HFFc6 (cell line): ENCODE measurements at regions not wholly inside any gene's neighbourhood (a gene's known extent, or its start where the extent isn't known, plus 50 kb on each side); places are given as distances from the start of the nearest gene placed in this dataset.

Source experiments
- DNase-seq: peaks from one replicate; pipeline ENCODE4 v3.0.0-alpha.2; 2018
- H3K27ac Mint-ChIP-seq: 2 replicates; pipeline ENCODE4 v1.8.0; 2020; ENCODE audit warnings: mild to moderate bottlenecking, mixed read lengths
- H3K27me3 Mint-ChIP-seq: 2 replicates; pipeline ENCODE4 v1.8.0; 2021; ENCODE audit warnings: mild to moderate bottlenecking, moderate library complexity, mixed read lengths; ENCODE audit not compliant: insufficient read depth
- H3K36me3 Mint-ChIP-seq: 2 replicates; pipeline ENCODE4 v1.8.0; 2021; ENCODE audit warnings: low read depth, mixed read lengths
- H3K4me1 Mint-ChIP-seq: 2 replicates; pipeline ENCODE4 v1.8.0; 2020; ENCODE audit warnings: low read depth, mixed read lengths
- H3K4me3 Mint-ChIP-seq: 2 replicates; pipeline ENCODE4 v1.8.0; 2020; ENCODE audit warnings: mild to moderate bottlenecking, moderate library complexity, mixed read lengths
- H3K9me3 Mint-ChIP-seq: 2 replicates; pipeline ENCODE4 v1.8.0; 2020; ENCODE audit warnings: mild to moderate bottlenecking, mixed read lengths
- CTCF ChIP-seq: fragments of 200-600 bp; sonication (generic); IDR thresholded peaks from 2 replicates; pipeline ENCODE4 v1.5.0; 2021; ENCODE audit warnings: antibody characterized with exemption, mild to moderate bottlenecking

DNA sequence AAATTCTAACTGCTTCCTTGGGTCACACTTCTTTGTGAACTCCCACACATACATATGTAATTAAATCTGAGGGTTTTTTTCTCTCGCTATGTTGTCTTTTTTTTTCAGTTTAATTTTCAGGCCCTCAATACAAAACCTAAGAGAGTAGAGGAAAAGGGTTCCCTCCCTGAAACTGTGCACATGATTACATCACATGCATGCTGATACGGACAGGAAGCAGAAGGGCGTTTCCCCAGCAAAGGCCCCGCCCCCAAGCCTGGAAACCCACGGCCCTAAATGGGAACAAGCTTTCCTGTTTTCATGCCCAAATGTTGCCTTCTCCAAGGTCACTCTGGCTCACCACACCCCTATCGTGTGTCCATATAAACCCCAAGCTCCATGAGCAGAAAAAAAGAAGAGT is 115.4 kb downstream of the TEX36 start:
- Mint-ChIP-seq H3K9me3 (no peaks in the 10 kb centered on the region), H3K4me1 (no peaks in the 10 kb centered on the region), H3K4me3 (no peak overlapping the region), H3K27me3 (peaks cover 3% of the 10 kb centered on the region; the same call in 1 of the 2 replicates), H3K36me3 (no peaks in the 10 kb centered on the region), H3K27ac (no peak overlapping the region)
- no peak for DNase-seq
- no peak for TF ChIP-seq CTCF

DNA sequence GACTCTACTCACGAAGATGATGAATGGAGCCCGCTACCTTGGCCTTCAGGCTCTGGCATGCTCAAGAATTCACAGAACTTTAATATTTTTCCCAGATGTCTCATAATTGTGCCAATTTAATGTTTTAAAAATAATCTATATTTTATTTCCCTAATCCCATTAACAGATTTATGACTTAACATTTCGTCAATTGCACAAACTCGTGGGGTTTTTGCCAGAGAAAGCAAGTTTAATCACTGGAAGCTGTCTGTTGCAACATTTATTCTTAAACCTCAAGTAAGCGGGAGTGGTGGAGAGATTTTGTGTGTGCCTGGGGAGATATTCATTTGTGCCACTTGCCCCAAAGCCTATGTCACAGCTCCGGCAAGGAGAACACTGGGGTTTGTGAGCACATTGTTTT is 117.9 kb downstream of the TEX36 start:
- no peak overlapping the region for H3K4me3 Mint-ChIP-seq
- H3K9me3 Mint-ChIP-seq = no peaks in the 10 kb centered on the region
- H3K4me1 Mint-ChIP-seq = no peaks in the 10 kb centered on the region
- TF ChIP-seq CTCF = no peak
- no peaks in the 10 kb centered on the region for H3K36me3 Mint-ChIP-seq
- H3K27me3 Mint-ChIP-seq = peaks cover 3% of the 10 kb centered on the region; the same call in 1 of the 2 replicates
- DNase-seq = no peak
- no peak overlapping the region for H3K27ac Mint-ChIP-seq

DNA sequence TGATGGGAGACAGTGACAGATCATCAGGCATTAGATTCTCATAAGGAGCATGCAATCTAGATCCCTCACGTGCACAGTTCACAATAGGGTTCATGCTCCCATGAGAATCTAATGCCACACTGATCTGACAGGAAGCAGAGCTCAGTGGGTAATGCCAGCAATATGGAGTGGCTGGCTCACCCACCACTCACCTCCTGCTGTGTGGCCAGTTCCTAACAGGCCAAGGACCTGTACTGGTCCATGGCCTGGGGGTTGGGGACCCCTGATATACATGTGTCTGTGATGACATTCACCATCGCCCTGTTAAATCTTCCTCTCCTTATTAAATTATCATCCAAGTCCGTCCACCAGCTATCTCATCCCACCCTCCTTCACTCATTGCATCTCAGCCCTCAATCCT is 118.4 kb downstream of the TEX36 start:
- peaks cover 3% of the 10 kb centered on the region; the same call in 1 of the 2 replicates for H3K27me3 Mint-ChIP-seq
- H3K36me3 Mint-ChIP-seq = no peaks in the 10 kb centered on the region
- no peaks in the 10 kb centered on the region for H3K4me1 Mint-ChIP-seq
- no peak for DNase-seq
- no peak for TF ChIP-seq CTCF
- no peaks in the 10 kb centered on the region for H3K9me3 Mint-ChIP-seq
- no peak overlapping the region for H3K27ac Mint-ChIP-seq
- H3K4me3 Mint-ChIP-seq = no peak overlapping the region

- DNase-seq = no peak
- TF ChIP-seq CTCF = no peak; the same call in 1 of the 2 replicates
- Mint-ChIP-seq H3K9me3 (no peaks in the 10 kb centered on the region), H3K27me3 (peaks cover 3% of the 10 kb centered on the region), H3K4me3 (no peak overlapping the region), H3K27ac (no peak overlapping the region), H3K36me3 (no peaks in the 10 kb centered on the region), H3K4me1 (no peaks in the 10 kb centered on the region)
These were observed 120.2 kb downstream of the TEX36 start for GRCh38 chr10:125562737-125563136.

- no peak overlapping the region for H3K27ac Mint-ChIP-seq
- DNase-seq = no peak
- H3K27me3 Mint-ChIP-seq = peaks cover 7% of the 10 kb centered on the region
- no peak for TF ChIP-seq CTCF
- no peak overlapping the region for H3K4me3 Mint-ChIP-seq
- H3K4me1 Mint-ChIP-seq = no peaks in the 10 kb centered on the region
- no peaks in the 10 kb centered on the region for H3K36me3 Mint-ChIP-seq
- H3K9me3 Mint-ChIP-seq = no peaks in the 10 kb centered on the region
These were observed 122.0 kb downstream of the TEX36 start for GRCh38 chr10:125560947-125561346.

DNA sequence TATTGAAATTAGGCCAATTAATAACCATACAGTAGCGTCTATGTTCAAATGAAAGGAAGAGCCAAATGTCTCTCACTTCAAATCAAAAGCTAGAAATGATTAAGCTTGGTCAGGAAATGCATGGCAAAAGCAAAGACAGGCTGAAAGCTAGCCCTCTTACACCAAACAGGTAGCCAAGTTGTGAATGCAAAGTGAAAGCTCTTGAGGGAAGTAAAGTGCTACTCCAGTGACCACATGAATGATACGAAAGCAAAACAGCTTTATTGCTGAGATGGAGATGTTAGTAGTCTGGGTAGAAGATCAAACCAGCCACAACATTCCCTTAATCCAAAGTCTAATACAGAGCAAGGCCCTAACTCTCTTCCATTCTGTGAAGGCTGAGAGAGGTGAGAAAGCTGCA is 123.8 kb downstream of the TEX36 start:
- H3K9me3 Mint-ChIP-seq = no peaks in the 10 kb centered on the region
- no peak for DNase-seq
- H3K4me1 Mint-ChIP-seq = no peaks in the 10 kb centered on the region
- H3K27ac Mint-ChIP-seq = no peak overlapping the region
- no peaks in the 10 kb centered on the region for H3K36me3 Mint-ChIP-seq
- no peak overlapping the region for H3K4me3 Mint-ChIP-seq
- no peak for TF ChIP-seq CTCF
- peaks cover 16% of the 10 kb centered on the region for H3K27me3 Mint-ChIP-seq
